Panc1 (cell line): ENCODE measurements at regions not wholly inside any gene's neighbourhood (a gene's known extent, or its start where the extent isn't known, plus 50 kb on each side); places are given as distances from the start of the nearest gene placed in this dataset.

Source experiments
- ATAC-seq: fragments of 200-7000 bp; cut with Tn5 transposase; 2 replicates; pipeline ENCODE4 v1.9.1; 2020; ENCODE audit warnings: mild to moderate bottlenecking, moderate library complexity
- BruUV-seq: library from RNA; stranded (reverse); fragments of 400-500 nt; replicated peaks from 2 replicates; lab custom pipeline; 2021; lab: Mats Ljungman, UMichigan
- CTCF ChIA-PET: fragments of 300-600 bp; sonication (Branson Sonifier 250); formaldehyde crosslinking; loops from one replicate; lab custom pipeline; 2022; ENCODE audit warnings: antibody characterized with exemption; lab: Charles Lee
- POLR2A ChIA-PET: fragments of 300-600 bp; sonication (Branson Sonifier 250); formaldehyde crosslinking; loops from one replicate; lab custom pipeline; 2022; ENCODE audit warnings: antibody characterized with exemption; lab: Charles Lee
- DNase-seq: peaks from one replicate; pipeline ENCODE4 v3.0.0-alpha.2; 2010; ENCODE audit warnings: low read depth, low spot score
- H3K27ac ChIP-seq: 2 replicates; pipeline ENCODE4 v1.5.1; 2011; ENCODE audit warnings: mild to moderate bottlenecking, low read length, inconsistent platforms
- H3K27me3 ChIP-seq: fragments of 200-500 bp; sonication (Bioruptor generic); 2 replicates; pipeline ENCODE4 v1.6.0; 2014; ENCODE audit warnings: low read length, inconsistent platforms; ENCODE audit not compliant: control insufficient read depth, insufficient read depth
- H3K36me3 ChIP-seq: fragments of 200-500 bp; sonication (Bioruptor generic); 2 replicates; pipeline ENCODE4 v1.5.1; 2014; ENCODE audit warnings: inconsistent platforms, mild to moderate bottlenecking, low read length, moderate library complexity; ENCODE audit not compliant: control insufficient read depth, insufficient read depth
- H3K4me1 ChIP-seq: 2 replicates; pipeline ENCODE4 v1.5.1; 2011; ENCODE audit warnings: inconsistent platforms, mild to moderate bottlenecking, low read length, moderate library complexity; ENCODE audit not compliant: control insufficient read depth, insufficient read depth
- H3K4me3 ChIP-seq, 2 experiments: 2 replicates each; pipeline ENCODE4 v1.5.1; 2011 to 2012; ENCODE audit warnings: low read depth in 2 of 2, low read length in 2 of 2, mild to moderate bottlenecking in 2 of 2, inconsistent platforms in 1 of 2, moderate library complexity in 1 of 2
- H3K9me3 ChIP-seq: fragments of 200-500 bp; sonication (Bioruptor generic); 2 replicates; pipeline ENCODE4 v1.5.1; 2014; ENCODE audit warnings: low read depth, mild to moderate bottlenecking, inconsistent platforms, low read length, moderate library complexity; ENCODE audit not compliant: control insufficient read depth, insufficient read depth
- POLR2AphosphoS5 ChIP-seq: IDR thresholded peaks from 2 replicates; pipeline ENCODE4 v1.6.1; 2012; ENCODE audit warnings: mild to moderate bottlenecking, low read depth, low read length, moderate library complexity
- SIN3A ChIP-seq: IDR thresholded peaks from 2 replicates; pipeline ENCODE4 v1.6.1; 2012; ENCODE audit warnings: low read depth, mild to moderate bottlenecking, low read length, moderate library complexity, borderline replicate concordance; ENCODE audit not compliant: insufficient read depth
- TCF7L2 ChIP-seq: IDR thresholded peaks from 2 replicates; pipeline ENCODE4 v1.6.1; 2011; ENCODE audit warnings: mild to moderate bottlenecking, low read depth, low read length, inconsistent platforms
- in situ Hi-C: cut with HindIII; loops from 2 replicates; pipeline ENCODE4 v1.10.0; 2016; ENCODE audit warnings: low sequenced_read_pairs, low pct_unique_long_range_greater_than_20kb
- intact Hi-C: fragments of 100-400 bp; cut with micrococcal nuclease; formaldehyde crosslinking; loops from one replicate; pipeline ENCODE4 v1.10.0; 2022; ENCODE audit not compliant: unreplicated experiment
- TF ChIP-seq, protein P1 (sequence below): fragments of 450-650 bp; IDR thresholded peaks from 2 replicates; pipeline ENCODE4 v1.5.1; 2017; ENCODE audit warnings: mild to moderate bottlenecking
- TF ChIP-seq, protein P2 (sequence below), 2 experiments: IDR thresholded peaks; 2 replicates each; pipeline ENCODE4 v1.6.1; 2011 to 2012; ENCODE audit warnings: low read depth in 2 of 2, control low read depth in 1 of 2, low read length in 1 of 2, mild to moderate bottlenecking in 1 of 2, moderate library complexity in 1 of 2; ENCODE audit not compliant: insufficient read depth in 1 of 2

DNA sequence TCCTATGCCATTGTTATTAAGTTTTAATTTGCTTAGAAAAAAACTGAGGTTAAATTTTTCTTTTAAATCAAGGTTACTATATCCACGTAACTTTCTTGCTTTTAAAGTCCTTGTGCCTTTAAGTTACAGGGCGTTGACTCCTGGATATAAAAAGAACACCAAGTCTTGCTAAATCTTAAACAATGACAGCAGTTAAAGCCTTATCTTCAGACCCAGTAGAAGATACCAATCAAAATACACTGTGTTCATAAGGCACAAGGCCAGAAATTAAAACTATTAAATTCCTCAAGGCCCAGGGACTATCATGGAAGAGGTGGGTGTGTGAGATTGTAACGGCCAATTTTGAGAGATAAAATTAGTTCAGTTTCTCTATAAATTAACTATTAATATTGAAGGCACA lies 60.4 kb downstream of the PAGE2 start:
- in situ Hi-C loops (no loop called here), intact Hi-C loops (no loop called here)
- BruUV-seq, result no TSS peak
- ATAC-seq, result no peak
- Histone ChIP-seq H3K4me3 (no peak overlapping the region), H3K27ac (no peak overlapping the region), H3K4me1 (no peaks in the 10 kb centered on the region), H3K9me3 (no peaks in the 10 kb centered on the region), H3K36me3 (no peaks in the 10 kb centered on the region), H3K27me3 (no peaks in the 10 kb centered on the region)
- POLR2A ChIA-PET, result no interaction called here
- CTCF ChIA-PET, result no interaction called here
- TF ChIP-seq, protein P1, sequence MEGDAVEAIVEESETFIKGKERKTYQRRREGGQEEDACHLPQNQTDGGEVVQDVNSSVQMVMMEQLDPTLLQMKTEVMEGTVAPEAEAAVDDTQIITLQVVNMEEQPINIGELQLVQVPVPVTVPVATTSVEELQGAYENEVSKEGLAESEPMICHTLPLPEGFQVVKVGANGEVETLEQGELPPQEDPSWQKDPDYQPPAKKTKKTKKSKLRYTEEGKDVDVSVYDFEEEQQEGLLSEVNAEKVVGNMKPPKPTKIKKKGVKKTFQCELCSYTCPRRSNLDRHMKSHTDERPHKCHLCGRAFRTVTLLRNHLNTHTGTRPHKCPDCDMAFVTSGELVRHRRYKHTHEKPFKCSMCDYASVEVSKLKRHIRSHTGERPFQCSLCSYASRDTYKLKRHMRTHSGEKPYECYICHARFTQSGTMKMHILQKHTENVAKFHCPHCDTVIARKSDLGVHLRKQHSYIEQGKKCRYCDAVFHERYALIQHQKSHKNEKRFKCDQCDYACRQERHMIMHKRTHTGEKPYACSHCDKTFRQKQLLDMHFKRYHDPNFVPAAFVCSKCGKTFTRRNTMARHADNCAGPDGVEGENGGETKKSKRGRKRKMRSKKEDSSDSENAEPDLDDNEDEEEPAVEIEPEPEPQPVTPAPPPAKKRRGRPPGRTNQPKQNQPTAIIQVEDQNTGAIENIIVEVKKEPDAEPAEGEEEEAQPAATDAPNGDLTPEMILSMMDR, result no peak
- no peak for TF ChIP-seq POLR2AphosphoS5
- no peak for DNase-seq

DNA sequence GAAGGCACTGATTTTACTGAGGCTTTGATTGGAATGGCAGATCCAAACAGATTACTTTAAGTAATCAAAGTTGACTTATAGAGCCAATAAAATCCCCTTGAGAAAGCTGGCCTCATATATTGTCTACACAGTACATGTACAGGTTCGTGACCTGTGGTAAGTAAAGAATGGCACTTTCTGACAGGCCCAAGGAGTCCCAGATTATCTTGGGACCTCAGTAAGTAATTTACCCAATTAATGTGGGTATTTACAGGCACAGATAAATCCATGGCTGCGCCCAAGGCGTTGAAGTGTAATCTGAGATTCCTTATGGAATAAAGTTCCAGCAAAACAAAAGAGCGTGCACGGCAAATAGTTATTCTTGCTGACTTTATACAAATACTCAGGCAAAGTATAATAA lies 62.4 kb downstream of the PAGE2 start:
- H3K4me3 ChIP-seq, result no peak overlapping the region
- no peak for DNase-seq
- H3K27me3 ChIP-seq, result no peaks in the 10 kb centered on the region
- ChIA-PET CTCF (no interaction called here), POLR2A (no interaction called here)
- in situ Hi-C loops, result no loop called here
- no peaks in the 10 kb centered on the region for H3K4me1 ChIP-seq
- BruUV-seq, result no TSS peak
- no peaks in the 10 kb centered on the region for H3K36me3 ChIP-seq
- H3K9me3 ChIP-seq, result no peaks in the 10 kb centered on the region
- no peak overlapping the region for H3K27ac ChIP-seq
- no peak for ATAC-seq
- intact Hi-C loops, result no loop called here
- TF ChIP-seq, protein P1, result no peak
- TF ChIP-seq, protein P2, sequence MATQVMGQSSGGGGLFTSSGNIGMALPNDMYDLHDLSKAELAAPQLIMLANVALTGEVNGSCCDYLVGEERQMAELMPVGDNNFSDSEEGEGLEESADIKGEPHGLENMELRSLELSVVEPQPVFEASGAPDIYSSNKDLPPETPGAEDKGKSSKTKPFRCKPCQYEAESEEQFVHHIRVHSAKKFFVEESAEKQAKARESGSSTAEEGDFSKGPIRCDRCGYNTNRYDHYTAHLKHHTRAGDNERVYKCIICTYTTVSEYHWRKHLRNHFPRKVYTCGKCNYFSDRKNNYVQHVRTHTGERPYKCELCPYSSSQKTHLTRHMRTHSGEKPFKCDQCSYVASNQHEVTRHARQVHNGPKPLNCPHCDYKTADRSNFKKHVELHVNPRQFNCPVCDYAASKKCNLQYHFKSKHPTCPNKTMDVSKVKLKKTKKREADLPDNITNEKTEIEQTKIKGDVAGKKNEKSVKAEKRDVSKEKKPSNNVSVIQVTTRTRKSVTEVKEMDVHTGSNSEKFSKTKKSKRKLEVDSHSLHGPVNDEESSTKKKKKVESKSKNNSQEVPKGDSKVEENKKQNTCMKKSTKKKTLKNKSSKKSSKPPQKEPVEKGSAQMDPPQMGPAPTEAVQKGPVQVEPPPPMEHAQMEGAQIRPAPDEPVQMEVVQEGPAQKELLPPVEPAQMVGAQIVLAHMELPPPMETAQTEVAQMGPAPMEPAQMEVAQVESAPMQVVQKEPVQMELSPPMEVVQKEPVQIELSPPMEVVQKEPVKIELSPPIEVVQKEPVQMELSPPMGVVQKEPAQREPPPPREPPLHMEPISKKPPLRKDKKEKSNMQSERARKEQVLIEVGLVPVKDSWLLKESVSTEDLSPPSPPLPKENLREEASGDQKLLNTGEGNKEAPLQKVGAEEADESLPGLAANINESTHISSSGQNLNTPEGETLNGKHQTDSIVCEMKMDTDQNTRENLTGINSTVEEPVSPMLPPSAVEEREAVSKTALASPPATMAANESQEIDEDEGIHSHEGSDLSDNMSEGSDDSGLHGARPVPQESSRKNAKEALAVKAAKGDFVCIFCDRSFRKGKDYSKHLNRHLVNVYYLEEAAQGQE (IDR thresholded peaks at IDR 0.05; ENCODE audit: insufficient read depth in 1 of 2, low read depth in 2 of 2, low read length in 1 of 2), result no peak
- TF ChIP-seq SIN3A, result no peak
- no peak for TF ChIP-seq TCF7L2
- no peak for TF ChIP-seq POLR2AphosphoS5

DNA sequence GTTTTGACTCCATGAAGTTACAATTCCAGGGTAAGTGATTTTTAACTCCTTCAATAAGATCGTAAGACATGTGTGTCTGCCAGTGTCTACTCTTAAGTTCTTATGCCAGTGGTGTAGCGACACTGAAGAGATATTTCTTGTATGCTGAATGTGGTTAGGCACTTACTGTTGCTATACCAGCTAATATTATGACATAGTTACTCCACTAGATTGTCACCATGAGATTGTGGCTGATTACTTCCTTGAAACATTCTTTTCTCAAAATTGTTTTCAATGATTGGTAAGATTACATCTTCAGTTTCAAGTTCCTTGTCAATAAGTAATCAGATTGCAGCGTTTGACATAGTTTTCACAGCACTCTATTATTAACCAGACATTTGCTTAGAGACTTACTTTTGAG lies 60.6 kb upstream of the PAGE5 start:
- DNase-seq (no peak), ATAC-seq (no peak)
- H3K27ac ChIP-seq, result no peak overlapping the region
- no peaks in the 10 kb centered on the region for H3K9me3 ChIP-seq
- BruUV-seq, result no TSS peak
- intact Hi-C loops, result no loop called here
- POLR2A ChIA-PET, result no interaction called here
- CTCF ChIA-PET, result no interaction called here
- in situ Hi-C loops, result no loop called here
- H3K27me3 ChIP-seq, result no peaks in the 10 kb centered on the region
- TF ChIP-seq POLR2AphosphoS5, result no peak
- TF ChIP-seq, protein P2 (IDR thresholded peaks at IDR 0.05; ENCODE audit: insufficient read depth in 1 of 2, low read depth in 2 of 2, low read length in 1 of 2), result no peak
- no peak for TF ChIP-seq SIN3A
- TF ChIP-seq TCF7L2, result no peak
- TF ChIP-seq, protein P1, result no peak
- peaks cover 3% of the 10 kb centered on the region for H3K4me1 ChIP-seq
- H3K36me3 ChIP-seq, result no peaks in the 10 kb centered on the region; the same call in 1 of the 2 replicates
- no peak overlapping the region for H3K4me3 ChIP-seq
